Neural cell (in vitro differentiated cells): ENCODE measurements at regions not wholly inside any gene's neighbourhood (a gene's known extent, or its start where the extent isn't known, plus 50 kb on each side); places are given as distances from the start of the nearest gene placed in this dataset.

Source experiments
- H2AFZ ChIP-seq: fragments of 200-600, 300-800 bp; sonication (generic), shearing (Covaris generic); 2 replicates; pipeline ENCODE4 v1.6.0; 2014; ENCODE audit warnings: low read depth, mild to moderate bottlenecking, antibody characterized with exemption, low read length, moderate library complexity
- H3F3A ChIP-seq: fragments of 200-600 bp; shearing (Covaris generic); 2 replicates; pipeline ENCODE4 v1.6.1; 2016; ENCODE audit warnings: mild to moderate bottlenecking, moderate library complexity, mixed read lengths, antibody characterized with exemption, low read length; ENCODE audit not compliant: insufficient read depth, poor library complexity, severe bottlenecking
- H3K27ac ChIP-seq: fragments of 200-600, 300-800 bp; sonication (generic), shearing (Covaris generic); 2 replicates; pipeline ENCODE4 v1.5.1; 2014; ENCODE audit warnings: mild to moderate bottlenecking, low read length, moderate library complexity
- H3K27me3 ChIP-seq: fragments of 300-800, 200-600 bp; sonication (generic), shearing (Covaris generic); 2 replicates; pipeline ENCODE4 v1.6.0; 2014; ENCODE audit warnings: mild to moderate bottlenecking, low read depth, low read length, moderate library complexity; ENCODE audit not compliant: insufficient read depth
- H3K36me3 ChIP-seq: fragments of 300-800, 200-600 bp; sonication (generic), shearing (Covaris generic); 2 replicates; pipeline ENCODE4 v1.5.1; 2014; ENCODE audit warnings: mild to moderate bottlenecking, antibody characterized with exemption, low read length, moderate library complexity; ENCODE audit not compliant: insufficient read depth
- H3K4me2 ChIP-seq: fragments of 300-800, 200-600 bp; sonication (generic), shearing (Covaris generic); 2 replicates; pipeline ENCODE4 v1.6.0; 2014; ENCODE audit warnings: mild to moderate bottlenecking, low read length
- H3K4me3 ChIP-seq: fragments of 300-800, 200-600 bp; sonication (generic), shearing (Covaris generic); 2 replicates; pipeline ENCODE4 v1.5.1; 2014; ENCODE audit warnings: mild to moderate bottlenecking, low read length, moderate library complexity
- H3K79me2 ChIP-seq: fragments of 200-600 bp; shearing (Covaris generic); replicated peaks from 2 replicates; pipeline ENCODE4 v1.6.0; 2014; ENCODE audit warnings: mild to moderate bottlenecking, low read length, moderate library complexity; ENCODE audit not compliant: insufficient read depth
- H3K9ac ChIP-seq: fragments of 300-800, 200-600 bp; sonication (generic), shearing (Covaris generic); 2 replicates; pipeline ENCODE4 v1.6.1; 2016; ENCODE audit warnings: mild to moderate bottlenecking, low read length, mixed read lengths
- H3K9me2 ChIP-seq: fragments of 200-600 bp; shearing (Covaris generic); 2 replicates; pipeline ENCODE4 v1.6.1; 2016; ENCODE audit warnings: mild to moderate bottlenecking, low read length, mixed read lengths; ENCODE audit not compliant: insufficient read depth
- H3K9me3 ChIP-seq: fragments of 200-600, 300-800 bp; sonication (generic), shearing (Covaris generic); 2 replicates; pipeline ENCODE4 v1.6.1; 2016; ENCODE audit warnings: mild to moderate bottlenecking, mixed run types, low read length, moderate library complexity, mixed read lengths
- H4K20me1 ChIP-seq: fragments of 200-600 bp; shearing (Covaris generic); 2 replicates; pipeline ENCODE4 v1.6.1; 2016; ENCODE audit warnings: mild to moderate bottlenecking, mixed run types; ENCODE audit not compliant: insufficient read depth
- EP300 ChIP-seq: fragments of 450-650 bp; conservative IDR thresholded peaks from 2 replicates; pipeline ENCODE4 v1.6.1; 2014; ENCODE audit warnings: antibody characterized with exemption, mild to moderate bottlenecking, moderate library complexity; ENCODE audit not compliant: poor library complexity, severe bottlenecking
- EZH2 ChIP-seq: fragments of 200-600, 300-800 bp; shearing (Covaris generic), sonication (generic); IDR thresholded peaks from 2 replicates; pipeline ENCODE4 v1.6.1; 2014; ENCODE audit warnings: antibody characterized with exemption, low read length, borderline replicate concordance, mild to moderate bottlenecking; ENCODE audit not compliant: insufficient read depth, poor library complexity, severe bottlenecking
- MXI1 ChIP-seq: fragments of 450-650 bp; conservative IDR thresholded peaks from 2 replicates; pipeline ENCODE4 v1.6.1; 2014; ENCODE audit warnings: antibody characterized with exemption, mild to moderate bottlenecking; ENCODE audit not compliant: poor library complexity, severe bottlenecking
- POLR2AphosphoS5 ChIP-seq: IDR thresholded peaks from 2 replicates; pipeline ENCODE4 v1.6.1; 2012
- RAD21 ChIP-seq: fragments of 450-650 bp; conservative IDR thresholded peaks from 2 replicates; pipeline ENCODE4 v1.6.1; 2014; ENCODE audit warnings: antibody characterized with exemption, mild to moderate bottlenecking, moderate library complexity
- REST ChIP-seq: IDR thresholded peaks from 2 replicates; pipeline ENCODE4 v1.6.1; 2012; ENCODE audit warnings: borderline replicate concordance
- SMC3 ChIP-seq: fragments of 450-650 bp; conservative IDR thresholded peaks from 2 replicates; pipeline ENCODE4 v1.6.1; 2014; ENCODE audit warnings: antibody characterized with exemption, mild to moderate bottlenecking, moderate library complexity; ENCODE audit not compliant: poor library complexity
- TAF1 ChIP-seq: IDR thresholded peaks from 2 replicates; pipeline ENCODE4 v1.6.1; 2012; ENCODE audit warnings: low read depth
- TF ChIP-seq, protein P1 (sequence below): fragments of 450-650 bp; IDR thresholded peaks from 2 replicates; pipeline ENCODE4 v1.5.1; 2014; ENCODE audit warnings: antibody characterized with exemption, mild to moderate bottlenecking, moderate library complexity; ENCODE audit not compliant: poor library complexity, severe bottlenecking

DNA sequence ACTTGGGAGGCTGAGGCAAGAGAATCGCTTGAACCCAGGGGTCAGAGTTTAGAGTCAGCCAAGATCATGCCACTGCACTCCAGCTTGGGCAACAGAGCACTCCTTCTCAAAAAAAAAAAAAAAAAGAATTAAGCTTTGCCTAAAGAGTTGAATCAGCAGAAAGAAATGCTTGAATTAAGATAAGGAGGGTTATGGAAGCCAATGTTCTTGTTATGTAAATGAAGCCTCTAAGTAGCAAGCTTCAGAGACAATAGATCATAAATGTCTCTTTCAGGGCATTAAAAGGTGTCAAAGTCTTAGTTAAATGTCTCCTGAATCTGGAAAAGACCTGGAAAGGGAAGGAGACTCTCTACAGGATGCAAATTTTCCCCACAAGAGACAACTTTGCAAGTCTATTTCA lies 69.7 kb upstream of the FAM83B start:
- no peaks in the 10 kb centered on the region for H3F3A ChIP-seq
- no peak overlapping the region for H3K27ac ChIP-seq
- no peaks in the 10 kb centered on the region for H3K27me3 ChIP-seq
- H3K4me3 ChIP-seq = no peak overlapping the region
- no peaks in the 10 kb centered on the region for H4K20me1 ChIP-seq
- no peak overlapping the region for H2AFZ ChIP-seq
- no peak overlapping the region for H3K4me2 ChIP-seq
- no peaks in the 10 kb centered on the region for H3K79me2 ChIP-seq
- TF ChIP-seq POLR2AphosphoS5 (no peak), TAF1 (no peak), EZH2 (no peak), EP300 (no peak), RAD21 (no peak), MXI1 (no peak), SMC3 (no peak), REST (no peak)
- TF ChIP-seq, protein P1, sequence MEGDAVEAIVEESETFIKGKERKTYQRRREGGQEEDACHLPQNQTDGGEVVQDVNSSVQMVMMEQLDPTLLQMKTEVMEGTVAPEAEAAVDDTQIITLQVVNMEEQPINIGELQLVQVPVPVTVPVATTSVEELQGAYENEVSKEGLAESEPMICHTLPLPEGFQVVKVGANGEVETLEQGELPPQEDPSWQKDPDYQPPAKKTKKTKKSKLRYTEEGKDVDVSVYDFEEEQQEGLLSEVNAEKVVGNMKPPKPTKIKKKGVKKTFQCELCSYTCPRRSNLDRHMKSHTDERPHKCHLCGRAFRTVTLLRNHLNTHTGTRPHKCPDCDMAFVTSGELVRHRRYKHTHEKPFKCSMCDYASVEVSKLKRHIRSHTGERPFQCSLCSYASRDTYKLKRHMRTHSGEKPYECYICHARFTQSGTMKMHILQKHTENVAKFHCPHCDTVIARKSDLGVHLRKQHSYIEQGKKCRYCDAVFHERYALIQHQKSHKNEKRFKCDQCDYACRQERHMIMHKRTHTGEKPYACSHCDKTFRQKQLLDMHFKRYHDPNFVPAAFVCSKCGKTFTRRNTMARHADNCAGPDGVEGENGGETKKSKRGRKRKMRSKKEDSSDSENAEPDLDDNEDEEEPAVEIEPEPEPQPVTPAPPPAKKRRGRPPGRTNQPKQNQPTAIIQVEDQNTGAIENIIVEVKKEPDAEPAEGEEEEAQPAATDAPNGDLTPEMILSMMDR = no peak
- no peak overlapping the region for H3K9ac ChIP-seq
- no peaks in the 10 kb centered on the region for H3K9me2 ChIP-seq
- no peaks in the 10 kb centered on the region for H3K9me3 ChIP-seq
- no peaks in the 10 kb centered on the region for H3K36me3 ChIP-seq

GRCh38 chr6:54778731-54779130 lies 67.8 kb upstream of the FAM83B start:
- no peak overlapping the region for H2AFZ ChIP-seq
- H3K27ac ChIP-seq = no peak overlapping the region
- H3K4me3 ChIP-seq = no peak overlapping the region
- TF ChIP-seq, protein P1 = no peak
- no peak for TF ChIP-seq POLR2AphosphoS5
- no peak for TF ChIP-seq SMC3
- no peak for TF ChIP-seq EZH2
- TF ChIP-seq REST = no peak
- no peak for TF ChIP-seq TAF1
- TF ChIP-seq MXI1 = no peak
- no peaks in the 10 kb centered on the region for H3K9me2 ChIP-seq
- H3F3A ChIP-seq = no peaks in the 10 kb centered on the region
- no peaks in the 10 kb centered on the region for H3K9me3 ChIP-seq
- no peaks in the 10 kb centered on the region for H3K79me2 ChIP-seq
- no peaks in the 10 kb centered on the region for H3K36me3 ChIP-seq
- no peaks in the 10 kb centered on the region for H4K20me1 ChIP-seq
- H3K4me2 ChIP-seq = no peak overlapping the region
- H3K27me3 ChIP-seq = no peaks in the 10 kb centered on the region
- H3K9ac ChIP-seq = no peak overlapping the region
